ELF-1 (cell line): ENCODE measurements at regions not wholly inside any gene's neighbourhood (a gene's known extent, or its start where the extent isn't known, plus 50 kb on each side); places are given as distances from the start of the nearest gene placed in this dataset.
A peak's percentile ranks its signal among the peaks of the same experiment; 100 is the strongest.

Experiments
- DNase-seq: peaks from one replicate; pipeline ENCODE4 v3.0.0-alpha.2; 2016; ENCODE audit warnings: low read depth, low spot score

DNA sequence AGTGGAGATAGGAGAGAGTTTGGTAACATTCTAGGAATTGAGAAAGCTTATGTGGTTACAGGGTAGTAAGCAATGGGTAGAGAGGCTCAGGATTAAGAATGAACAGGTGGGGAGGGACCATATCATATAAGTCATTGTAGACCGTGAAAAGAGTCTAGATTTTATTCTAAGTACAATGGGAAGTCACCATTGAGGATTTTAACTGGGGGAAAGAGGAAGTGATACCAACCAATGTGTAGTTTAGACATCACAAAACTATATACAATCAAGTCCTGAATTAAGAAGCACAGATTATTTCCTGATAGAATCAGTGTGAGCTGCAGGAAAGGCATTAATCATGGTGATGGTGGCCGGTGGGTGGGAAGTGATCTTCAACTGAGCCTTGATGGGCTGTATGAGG is 178.3 kb upstream of the ZIC3 start:
- DNase-seq = no peak

DNA sequence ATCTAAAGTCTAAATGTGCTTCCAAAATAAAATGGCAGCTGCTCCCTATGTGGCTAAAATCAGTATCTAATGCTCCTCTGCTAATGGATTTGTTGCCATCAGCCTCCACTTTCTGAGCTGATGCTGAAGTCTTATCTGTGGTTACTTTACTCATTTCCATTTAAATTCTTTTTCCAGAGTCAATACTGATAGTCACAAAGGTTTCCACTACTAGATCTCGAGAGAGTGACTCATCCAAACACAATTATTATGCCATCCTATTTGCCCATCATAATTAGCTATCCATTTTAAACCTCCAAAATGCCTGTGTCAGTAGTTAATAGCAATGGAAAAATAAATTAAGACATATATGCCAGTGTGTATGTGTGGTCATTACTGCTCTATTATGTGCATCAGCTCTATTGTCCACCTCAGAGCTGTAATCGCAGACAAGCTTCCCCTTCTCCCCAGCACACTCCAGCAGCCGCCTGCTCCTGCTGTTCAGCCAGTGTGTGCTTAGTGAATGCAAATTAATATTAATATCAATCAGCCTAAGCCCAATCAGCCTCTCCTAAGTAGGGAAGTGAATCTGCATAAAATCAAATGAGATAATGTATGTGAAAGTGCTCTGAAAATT is 199.8 kb upstream of the ZIC3 start:
- no peak for DNase-seq

- peak; percentile 4 for DNase-seq
Measured at GRCh38 chrX:137363559-137363958, 202.4 kb upstream of the ZIC3 start.

DNA sequence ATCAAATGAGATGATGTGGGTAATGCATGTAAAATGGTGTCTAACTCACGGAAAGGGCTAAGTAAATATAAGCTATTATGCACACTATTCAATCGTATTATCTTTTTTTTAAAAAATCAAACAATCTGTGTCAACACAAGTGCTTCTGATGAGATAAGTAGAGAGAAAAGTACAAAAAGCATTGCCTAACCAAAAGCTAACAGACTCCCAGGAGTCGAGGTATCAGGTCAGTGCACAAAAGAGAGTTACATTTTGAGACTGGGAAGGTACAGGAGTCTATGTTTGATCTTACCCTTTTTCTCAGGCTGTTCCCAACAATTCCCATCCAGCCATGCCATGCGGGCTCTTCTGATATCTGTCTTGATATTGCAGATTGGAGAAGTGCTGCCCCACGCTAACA is 203.3 kb upstream of the ZIC3 start:
- no peak for DNase-seq

DNA sequence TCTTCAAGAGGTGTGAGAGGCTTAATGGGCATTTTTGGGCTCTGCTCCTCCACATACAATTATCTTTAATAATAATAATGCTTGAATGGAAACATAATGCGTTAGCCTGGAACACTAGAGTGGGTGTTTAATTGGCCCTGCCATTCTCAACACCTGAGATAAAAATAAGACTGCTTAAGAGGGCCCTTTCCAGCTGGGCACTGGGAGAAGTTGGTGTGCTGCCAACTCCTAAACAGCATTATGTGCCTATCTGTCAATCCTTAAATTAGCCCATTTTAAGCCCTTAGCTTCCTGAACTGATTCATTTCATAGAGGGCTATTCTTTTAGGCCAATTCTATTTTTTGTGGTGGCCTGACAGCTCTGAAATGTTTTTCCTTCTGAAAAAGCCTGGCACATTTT is 211.1 kb upstream of the ZIC3 start:
- DNase-seq = no peak

- DNase-seq = no peak
Measured at GRCh38 chrX:137353404-137353803, 212.5 kb upstream of the ZIC3 start.

GRCh38 chrX:137352101-137352660 is 213.7 kb upstream of the ZIC3 start:
- peak; percentile 13 for DNase-seq

- DNase-seq = no peak
Measured at GRCh38 chrX:137342969-137343368, 223.0 kb upstream of the ZIC3 start.

GRCh38 chrX:137313627-137314026 is 252.3 kb upstream of the ZIC3 start:
- DNase-seq = no peak

- no peak for DNase-seq
Measured at GRCh38 chrX:137305404-137305803, 260.5 kb upstream of the ZIC3 start.

DNA sequence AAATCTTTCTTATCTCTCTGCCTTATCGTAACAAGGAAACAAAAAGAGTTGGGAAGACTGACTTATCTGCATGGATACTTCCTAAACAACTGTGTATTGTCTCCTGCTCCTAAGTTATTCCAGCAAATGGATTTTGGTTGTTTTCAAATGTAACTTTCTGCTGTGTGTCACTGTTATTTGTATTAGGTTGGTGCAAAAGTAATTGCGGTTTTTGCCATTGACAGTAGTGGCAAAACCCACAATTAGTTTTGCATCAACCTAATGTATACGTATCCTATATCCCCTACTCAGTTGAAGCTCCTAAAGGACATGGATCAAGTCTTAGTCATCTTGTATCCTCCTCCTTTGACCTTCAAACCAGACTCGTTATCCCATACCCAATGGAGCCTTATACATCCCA is 263.4 kb upstream of the GPR101 start:
- no peak for DNase-seq

DNA sequence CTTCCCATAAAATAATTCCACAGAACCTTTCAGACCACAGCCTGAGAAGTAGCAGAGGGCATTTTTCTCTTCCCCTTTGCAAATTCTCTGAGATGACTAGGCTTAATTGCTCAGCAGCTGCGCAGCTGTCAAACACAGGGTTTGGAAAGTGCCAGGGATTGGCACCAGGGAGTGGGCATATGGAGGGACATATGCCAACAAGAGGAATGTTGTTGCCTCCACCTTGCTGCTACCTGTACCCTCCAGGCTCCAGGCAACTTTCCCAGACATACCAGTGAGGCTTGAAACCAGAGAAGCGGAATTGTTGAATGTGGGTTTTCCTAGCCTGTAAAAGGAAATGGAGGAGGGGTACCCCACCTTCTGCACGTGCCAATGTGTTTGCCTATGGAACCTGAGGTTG is 256.2 kb upstream of the GPR101 start:
- DNase-seq = no peak

DNA sequence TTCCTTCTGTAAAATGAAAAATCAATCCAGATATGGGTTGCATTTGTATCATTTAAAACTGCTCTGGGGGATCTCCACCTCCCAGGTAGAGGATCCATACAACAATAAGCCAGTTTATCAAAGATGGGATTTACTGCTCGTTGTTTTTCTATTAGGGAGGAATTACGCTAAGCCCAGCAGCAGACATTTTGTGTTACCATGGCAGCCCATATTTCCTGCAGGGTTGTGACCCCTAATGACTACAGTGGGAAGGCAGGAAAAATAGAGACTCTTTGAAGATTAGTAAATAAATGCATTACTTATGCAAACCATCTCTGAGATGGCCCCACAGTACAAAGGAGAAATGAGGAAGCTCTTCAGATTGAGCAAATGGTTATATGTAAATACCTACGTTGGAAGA is 253.4 kb upstream of the GPR101 start:
- DNase-seq = no peak

- no peak for DNase-seq
Measured at GRCh38 chrX:137286423-137286822, 252.6 kb upstream of the GPR101 start.

DNA sequence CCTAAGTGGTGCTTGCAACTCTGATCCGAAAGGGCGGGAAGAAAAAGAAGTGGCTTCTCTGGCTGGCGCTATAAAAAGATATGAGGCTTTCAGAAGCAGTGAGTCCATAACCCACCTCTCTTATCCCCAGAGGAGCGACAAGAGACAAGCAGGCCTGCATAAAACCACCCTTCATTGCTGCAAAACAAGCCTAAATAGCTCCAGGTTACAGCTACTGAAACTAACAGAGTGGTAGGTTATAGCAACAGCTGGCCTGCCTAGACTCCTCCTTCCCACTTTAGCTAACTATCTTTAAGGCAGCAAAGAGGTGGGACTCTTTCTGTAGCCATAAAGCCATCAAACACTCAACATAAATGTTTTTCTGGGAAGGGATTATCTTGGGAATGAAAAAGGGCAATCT is 245.0 kb upstream of the GPR101 start:
- DNase-seq = peak; percentile 11

GRCh38 chrX:137263374-137263773 is 229.6 kb upstream of the GPR101 start:
- no peak for DNase-seq

- no peak for DNase-seq
Measured at GRCh38 chrX:137245183-137245582, 211.4 kb upstream of the GPR101 start.

DNA sequence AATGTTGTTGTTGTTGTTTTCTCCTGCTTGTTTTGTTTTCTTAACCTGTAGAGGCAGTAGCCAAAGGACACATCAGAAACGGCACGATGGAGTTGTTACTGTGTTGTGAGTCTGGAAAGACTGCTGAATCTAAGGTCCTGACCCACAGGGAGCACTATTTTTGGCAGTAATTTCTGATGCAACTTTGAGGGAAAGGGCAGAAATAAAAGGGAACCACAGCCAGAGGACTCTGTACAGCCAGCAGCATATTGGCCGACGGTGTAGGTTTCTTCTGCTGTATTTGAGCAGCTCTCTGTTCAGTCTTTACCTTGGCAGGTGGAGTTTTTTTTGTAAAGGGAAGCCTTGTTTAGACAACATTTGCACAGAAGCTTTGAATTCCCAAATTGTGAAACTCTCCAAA is 203.0 kb upstream of the GPR101 start:
- DNase-seq = no peak

- no peak for DNase-seq
Measured at GRCh38 chrX:137234651-137235402, 201.0 kb upstream of the GPR101 start.

DNA sequence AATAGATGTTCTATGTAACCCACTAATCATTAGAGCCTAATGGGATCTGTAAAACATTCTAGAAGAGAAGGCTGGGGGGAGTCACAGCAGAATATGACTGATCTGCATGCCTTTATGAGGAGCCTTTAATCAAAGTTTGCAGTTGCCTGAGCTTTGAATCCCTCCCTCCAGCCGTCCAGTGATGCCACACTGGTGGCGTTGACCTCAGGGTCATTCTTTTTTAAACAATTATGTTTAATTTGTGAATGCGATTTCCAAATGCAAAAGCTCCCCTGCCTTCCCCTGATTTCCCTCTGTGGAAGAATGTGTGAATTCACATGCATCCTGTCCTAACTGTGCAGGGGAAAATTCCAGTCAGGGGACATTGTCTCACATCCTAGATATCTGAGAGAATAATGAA is 199.7 kb upstream of the GPR101 start:
- no peak for DNase-seq

DNA sequence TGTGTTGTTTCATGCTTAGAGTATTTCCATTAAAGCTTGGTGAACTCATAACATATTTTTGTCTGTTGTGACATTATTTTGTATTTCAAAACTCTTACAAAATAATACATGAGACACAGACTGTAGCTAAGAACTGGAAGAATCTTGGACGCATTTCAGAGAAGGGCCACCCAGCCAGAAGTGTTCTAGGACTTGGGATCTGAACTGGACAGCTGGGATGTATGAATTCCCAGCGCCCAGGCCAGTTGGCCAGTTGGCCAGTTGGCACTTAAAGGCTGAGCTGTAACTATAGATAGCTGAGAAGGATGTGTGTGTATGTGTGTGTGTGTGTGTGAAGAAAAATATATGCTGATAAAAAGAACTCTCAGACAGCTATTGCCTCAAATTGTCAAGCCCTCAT is 193.4 kb upstream of the GPR101 start:
- no peak for DNase-seq

DNA sequence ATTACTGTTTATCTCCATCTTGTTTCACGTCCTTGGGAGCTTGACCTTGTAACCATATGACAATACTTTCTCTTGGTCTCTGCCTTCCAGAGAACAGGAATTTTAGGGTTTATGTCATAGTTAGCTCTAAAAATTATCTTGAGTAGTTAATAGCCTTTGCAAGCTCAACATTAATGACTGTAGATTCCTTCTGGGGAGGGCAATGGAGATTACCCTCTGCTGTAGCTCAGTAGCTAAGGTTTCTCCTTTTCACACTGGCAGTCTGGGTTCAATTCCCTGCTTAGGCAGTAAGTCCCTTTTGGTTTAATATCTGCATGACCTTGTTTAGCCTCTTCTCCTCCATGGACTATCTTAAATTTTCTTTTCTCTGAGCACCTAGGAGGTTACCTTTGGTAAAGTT is 181.7 kb upstream of the GPR101 start:
- DNase-seq = no peak

DNA sequence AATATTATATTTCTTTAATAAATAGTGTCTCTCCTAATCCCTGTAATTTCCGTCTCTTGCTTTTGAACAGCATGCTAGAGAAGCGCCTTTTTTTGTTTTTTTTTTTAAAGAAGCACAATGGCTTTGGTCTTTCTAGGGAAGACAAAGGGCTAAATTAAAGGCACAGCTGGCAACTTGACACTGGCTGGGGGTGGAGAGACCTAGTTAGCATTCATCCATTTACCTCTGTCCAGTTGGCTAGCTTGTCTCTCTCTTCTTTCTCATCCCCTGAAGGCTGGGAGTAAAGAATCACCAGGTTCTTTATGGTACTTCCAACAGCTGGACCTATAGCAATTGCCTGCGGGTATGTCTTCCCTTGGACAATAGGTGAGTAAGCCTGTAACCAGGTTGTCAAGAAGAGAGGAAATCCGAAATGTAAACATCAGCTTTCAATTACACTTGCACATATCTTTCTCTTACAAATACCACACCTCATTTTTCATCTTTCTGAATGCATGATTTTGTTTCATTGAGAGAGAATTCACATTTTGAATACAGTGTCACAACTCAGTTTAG is 178.4 kb upstream of the GPR101 start:
- peak; percentile 57 for DNase-seq
